ENCODE measurements at regions not wholly inside any gene's neighbourhood (a gene's known extent, or its start where the extent isn't known, plus 50 kb on each side); places are given as distances from the start of the nearest gene placed in this dataset.

GRCh38 chr9:543478-543877 is 298.0 kb upstream of the DMRT1 start:
- Histone ChIP-seq H3K4me1 (ENCODE audit: control insufficient read depth in 1 of 2, insufficient read depth in 2 of 2, low read length in 2 of 2) (peaks cover 0 to 2% of the 10 kb centered on the region in 2 experiments), H3K4me2 (ENCODE audit: low read length) (no peak overlapping the region), H3K4ac (ENCODE audit: low read depth, low read length) (no peak overlapping the region), H3K14ac (ENCODE audit: low read length) (no peak overlapping the region), H3K9me3 (ENCODE audit: insufficient read depth, low read depth, low read length) (peaks cover 1% of the 10 kb centered on the region), H2BK5ac (ENCODE audit: low read depth, low read length, poor library complexity) (no peak overlapping the region), H2BK12ac (ENCODE audit: low read length) (no peak overlapping the region), H3K18ac (ENCODE audit: low read length) (no peak overlapping the region), H4K91ac (ENCODE audit: low read depth, low read length) (no peak overlapping the region), H3K4me3 (ENCODE audit: low read depth, low read length) (no peak overlapping the region), H2AFZ (ENCODE audit: insufficient read depth, low read length, poor library complexity) (no peak overlapping the region), H3K79me2 (ENCODE audit: control insufficient read depth, insufficient read depth, low read length, poor library complexity) (no peaks in the 10 kb centered on the region), H3K27me3 (ENCODE audit: insufficient read depth, low read length) (no peaks in the 10 kb centered on the region), H3K23ac (ENCODE audit: low read length) (no peak overlapping the region), H3K79me1 (ENCODE audit: low read length) (no peaks in the 10 kb centered on the region), H2BK120ac (ENCODE audit: insufficient read depth, low read length, poor library complexity) (no peak overlapping the region), H2AK5ac (ENCODE audit: low read length) (no peak overlapping the region), H3K9ac (ENCODE audit: low read length) (no peak overlapping the region), H4K8ac (ENCODE audit: low read depth, low read length) (no peak overlapping the region), H3K27ac (ENCODE audit: low read depth, low read length) (no peak overlapping the region), H3K36me3 (ENCODE audit: control insufficient read depth in 1 of 2, insufficient read depth in 2 of 2, low read length in 2 of 2) (peaks cover 0 to 3% of the 10 kb centered on the region in 2 experiments), H4K12ac (ENCODE audit: low read depth, low read length) (no peak overlapping the region)
- DNase-seq = no peak
- WGBS (ENCODE audit: extremely low coverage, insufficient coverage, insufficient read length) = no CpG with 5 or more reads among the region's 4 CpGs

GRCh38 chr9:545480-545879 is 296.0 kb upstream of the DMRT1 start:
- Histone ChIP-seq H4K91ac (ENCODE audit: low read depth, low read length) (no peak overlapping the region), H2BK5ac (ENCODE audit: low read depth, low read length, poor library complexity) (no peak overlapping the region), H3K9me3 (ENCODE audit: insufficient read depth, low read depth, low read length) (peaks cover 1% of the 10 kb centered on the region), H3K4me2 (ENCODE audit: low read length) (no peak overlapping the region), H3K23ac (ENCODE audit: low read length) (no peak overlapping the region), H3K36me3 (ENCODE audit: control insufficient read depth in 1 of 2, insufficient read depth in 2 of 2, low read length in 2 of 2) (peaks cover 6% of the 10 kb centered on the region in 2 experiments), H4K12ac (ENCODE audit: low read depth, low read length) (no peak overlapping the region), H3K27me3 (ENCODE audit: insufficient read depth, low read length) (no peaks in the 10 kb centered on the region), H3K79me1 (ENCODE audit: low read length) (no peaks in the 10 kb centered on the region), H3K4me1 (ENCODE audit: control insufficient read depth in 1 of 2, insufficient read depth in 2 of 2, low read length in 2 of 2) (peaks cover 0 to 2% of the 10 kb centered on the region in 2 experiments), H3K4ac (ENCODE audit: low read depth, low read length) (no peak overlapping the region), H3K9ac (ENCODE audit: low read length) (no peak overlapping the region), H3K14ac (ENCODE audit: low read length) (no peak overlapping the region), H3K27ac (ENCODE audit: low read depth, low read length) (no peak overlapping the region), H3K79me2 (ENCODE audit: control insufficient read depth, insufficient read depth, low read length, poor library complexity) (no peaks in the 10 kb centered on the region), H4K8ac (ENCODE audit: low read depth, low read length) (no peak overlapping the region), H2BK12ac (ENCODE audit: low read length) (no peak overlapping the region), H2BK120ac (ENCODE audit: insufficient read depth, low read length, poor library complexity) (no peak overlapping the region), H2AK5ac (ENCODE audit: low read length) (no peak overlapping the region), H3K4me3 (ENCODE audit: low read depth, low read length) (no peak overlapping the region), H2AFZ (ENCODE audit: insufficient read depth, low read length, poor library complexity) (no peak overlapping the region), H3K18ac (ENCODE audit: low read length) (no peak overlapping the region)
- DNase-seq = no peak
- WGBS (ENCODE audit: extremely low coverage, insufficient coverage, insufficient read length) = no CpG with 5 or more reads among the region's 7 CpGs

- Histone ChIP-seq H3K18ac (ENCODE audit: low read length) (no peak overlapping the region), H3K9ac (ENCODE audit: low read length) (no peak overlapping the region), H4K8ac (ENCODE audit: low read depth, low read length) (no peak overlapping the region), H3K4me1 (ENCODE audit: control insufficient read depth in 1 of 2, insufficient read depth in 2 of 2, low read length in 2 of 2) (peaks cover 0 to 2% of the 10 kb centered on the region in 2 experiments), H3K79me2 (ENCODE audit: control insufficient read depth, insufficient read depth, low read length, poor library complexity) (no peaks in the 10 kb centered on the region), H2AFZ (ENCODE audit: insufficient read depth, low read length, poor library complexity) (no peak overlapping the region), H4K12ac (ENCODE audit: low read depth, low read length) (no peak overlapping the region), H3K9me3 (ENCODE audit: insufficient read depth, low read depth, low read length) (peaks cover 1% of the 10 kb centered on the region), H3K79me1 (ENCODE audit: low read length) (no peaks in the 10 kb centered on the region), H3K36me3 (ENCODE audit: control insufficient read depth in 1 of 2, insufficient read depth in 2 of 2, low read length in 2 of 2) (peaks cover 6% of the 10 kb centered on the region in 2 experiments), H2BK120ac (ENCODE audit: insufficient read depth, low read length, poor library complexity) (no peak overlapping the region), H3K4me2 (ENCODE audit: low read length) (no peak overlapping the region), H3K27me3 (ENCODE audit: insufficient read depth, low read length) (no peaks in the 10 kb centered on the region), H3K4ac (ENCODE audit: low read depth, low read length) (no peak overlapping the region), H2BK5ac (ENCODE audit: low read depth, low read length, poor library complexity) (no peak overlapping the region), H2BK12ac (ENCODE audit: low read length) (no peak overlapping the region), H3K27ac (ENCODE audit: low read depth, low read length) (no peak overlapping the region), H2AK5ac (ENCODE audit: low read length) (no peak overlapping the region), H4K91ac (ENCODE audit: low read depth, low read length) (no peak overlapping the region), H3K14ac (ENCODE audit: low read length) (no peak overlapping the region), H3K23ac (ENCODE audit: low read length) (no peak overlapping the region), H3K4me3 (ENCODE audit: low read depth, low read length) (no peak overlapping the region)
- DNase-seq = no peak
- no CpG with 5 or more reads among the region's 3 CpGs for WGBS (ENCODE audit: extremely low coverage, insufficient coverage, insufficient read length)
Measured at GRCh38 chr9:546235-546634, 295.3 kb upstream of the DMRT1 start.

GRCh38 chr9:546797-547223 is 294.7 kb upstream of the DMRT1 start:
- H3K27ac ChIP-seq (ENCODE audit: low read depth, low read length) = no peak overlapping the region
- H4K8ac ChIP-seq (ENCODE audit: low read depth, low read length) = no peak overlapping the region
- no peak overlapping the region for H4K91ac ChIP-seq (ENCODE audit: low read depth, low read length)
- no peak overlapping the region for H3K18ac ChIP-seq (ENCODE audit: low read length)
- no peak overlapping the region for H2BK120ac ChIP-seq (ENCODE audit: insufficient read depth, low read length, poor library complexity)
- no peaks in the 10 kb centered on the region for H3K79me2 ChIP-seq (ENCODE audit: control insufficient read depth, insufficient read depth, low read length, poor library complexity)
- peaks cover 1% of the 10 kb centered on the region for H3K9me3 ChIP-seq (ENCODE audit: insufficient read depth, low read depth, low read length)
- no peak overlapping the region for H3K4me3 ChIP-seq (ENCODE audit: low read depth, low read length)
- H3K4me1 ChIP-seq (ENCODE audit: control insufficient read depth in 1 of 2, insufficient read depth in 2 of 2, low read length in 2 of 2) = peaks cover 2 to 5% of the 10 kb centered on the region in 2 experiments
- no peak overlapping the region for H3K23ac ChIP-seq (ENCODE audit: low read length)
- no peak for DNase-seq
- H3K9ac ChIP-seq (ENCODE audit: low read length) = no peak overlapping the region
- H3K4ac ChIP-seq (ENCODE audit: low read depth, low read length) = no peak overlapping the region
- peaks cover 6% of the 10 kb centered on the region in 2 experiments for H3K36me3 ChIP-seq (ENCODE audit: control insufficient read depth in 1 of 2, insufficient read depth in 2 of 2, low read length in 2 of 2)
- H4K12ac ChIP-seq (ENCODE audit: low read depth, low read length) = no peak overlapping the region
- no peaks in the 10 kb centered on the region for H3K79me1 ChIP-seq (ENCODE audit: low read length)
- H2BK5ac ChIP-seq (ENCODE audit: low read depth, low read length, poor library complexity) = no peak overlapping the region
- H2BK12ac ChIP-seq (ENCODE audit: low read length) = no peak overlapping the region
- peak overlapping the region; percentile 55 for H3K4me2 ChIP-seq (ENCODE audit: low read length)
- no peak overlapping the region for H2AFZ ChIP-seq (ENCODE audit: insufficient read depth, low read length, poor library complexity)
- no peak overlapping the region for H2AK5ac ChIP-seq (ENCODE audit: low read length)
- H3K27me3 ChIP-seq (ENCODE audit: insufficient read depth, low read length) = no peaks in the 10 kb centered on the region
- H3K14ac ChIP-seq (ENCODE audit: low read length) = no peak overlapping the region
- no CpG with 5 or more reads among the region's 3 CpGs for WGBS (ENCODE audit: extremely low coverage, insufficient coverage, insufficient read length)

Measured in trophoblast cell (in vitro differentiated cells and primary cell).